ENCODE measurements at regions not wholly inside any gene's neighbourhood (a gene's known extent, or its start where the extent isn't known, plus 50 kb on each side); places are given as distances from the start of the nearest gene placed in this dataset.

DNA sequence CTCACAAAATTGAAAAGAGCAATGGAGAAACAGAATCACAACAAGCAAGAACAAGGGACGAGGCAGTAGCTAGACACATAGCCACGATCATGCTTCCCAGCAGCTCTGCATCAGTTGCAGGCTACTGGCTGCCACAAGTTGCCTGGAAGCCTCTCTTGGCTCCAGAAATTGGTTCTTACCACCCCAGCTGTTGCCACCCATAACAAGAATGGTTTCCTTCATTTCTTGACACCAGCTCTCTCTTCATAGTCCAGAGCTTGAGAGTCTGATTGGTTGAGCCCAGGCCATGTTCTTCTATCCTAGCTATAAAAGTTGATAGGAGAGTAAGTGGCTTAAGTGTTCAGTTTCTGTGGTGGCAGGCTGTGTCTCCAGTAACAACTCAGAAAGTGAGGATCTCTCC is 210.7 kb upstream of the ANKRD55 start:
- H3K4me3 ChIP-seq (ENCODE audit: insufficient read depth, low read length): no peak overlapping the region
- no peak overlapping the region for H3K27ac ChIP-seq (ENCODE audit: low read depth, low read length)
- no peaks in the 10 kb centered on the region for H3K4me1 ChIP-seq (ENCODE audit: insufficient read depth, low read length)
- H4K20me1 ChIP-seq (ENCODE audit: insufficient read depth, low read length): no peaks in the 10 kb centered on the region
- H3K27me3 ChIP-seq (ENCODE audit: insufficient read depth, low read length): no peaks in the 10 kb centered on the region
- no peak overlapping the region for H3K4me2 ChIP-seq (ENCODE audit: insufficient read depth, low read length)
- no peak overlapping the region for H2AFZ ChIP-seq (ENCODE audit: low read length)
- no peak for DNase-seq (ENCODE audit: insufficient read length, low spot score, missing footprints)
- TF ChIP-seq, protein P1, sequence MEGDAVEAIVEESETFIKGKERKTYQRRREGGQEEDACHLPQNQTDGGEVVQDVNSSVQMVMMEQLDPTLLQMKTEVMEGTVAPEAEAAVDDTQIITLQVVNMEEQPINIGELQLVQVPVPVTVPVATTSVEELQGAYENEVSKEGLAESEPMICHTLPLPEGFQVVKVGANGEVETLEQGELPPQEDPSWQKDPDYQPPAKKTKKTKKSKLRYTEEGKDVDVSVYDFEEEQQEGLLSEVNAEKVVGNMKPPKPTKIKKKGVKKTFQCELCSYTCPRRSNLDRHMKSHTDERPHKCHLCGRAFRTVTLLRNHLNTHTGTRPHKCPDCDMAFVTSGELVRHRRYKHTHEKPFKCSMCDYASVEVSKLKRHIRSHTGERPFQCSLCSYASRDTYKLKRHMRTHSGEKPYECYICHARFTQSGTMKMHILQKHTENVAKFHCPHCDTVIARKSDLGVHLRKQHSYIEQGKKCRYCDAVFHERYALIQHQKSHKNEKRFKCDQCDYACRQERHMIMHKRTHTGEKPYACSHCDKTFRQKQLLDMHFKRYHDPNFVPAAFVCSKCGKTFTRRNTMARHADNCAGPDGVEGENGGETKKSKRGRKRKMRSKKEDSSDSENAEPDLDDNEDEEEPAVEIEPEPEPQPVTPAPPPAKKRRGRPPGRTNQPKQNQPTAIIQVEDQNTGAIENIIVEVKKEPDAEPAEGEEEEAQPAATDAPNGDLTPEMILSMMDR (IDR thresholded peaks at IDR 0.05; ENCODE audit: extremely low read depth, low read depth, low read length): no peak
- H3K79me2 ChIP-seq (ENCODE audit: insufficient read depth, low read length): no peaks in the 10 kb centered on the region
- no peaks in the 10 kb centered on the region for H3K9me3 ChIP-seq (ENCODE audit: low read depth, low read length)
- no peaks in the 10 kb centered on the region for H3K36me3 ChIP-seq (ENCODE audit: insufficient read depth, low read length)

DNA sequence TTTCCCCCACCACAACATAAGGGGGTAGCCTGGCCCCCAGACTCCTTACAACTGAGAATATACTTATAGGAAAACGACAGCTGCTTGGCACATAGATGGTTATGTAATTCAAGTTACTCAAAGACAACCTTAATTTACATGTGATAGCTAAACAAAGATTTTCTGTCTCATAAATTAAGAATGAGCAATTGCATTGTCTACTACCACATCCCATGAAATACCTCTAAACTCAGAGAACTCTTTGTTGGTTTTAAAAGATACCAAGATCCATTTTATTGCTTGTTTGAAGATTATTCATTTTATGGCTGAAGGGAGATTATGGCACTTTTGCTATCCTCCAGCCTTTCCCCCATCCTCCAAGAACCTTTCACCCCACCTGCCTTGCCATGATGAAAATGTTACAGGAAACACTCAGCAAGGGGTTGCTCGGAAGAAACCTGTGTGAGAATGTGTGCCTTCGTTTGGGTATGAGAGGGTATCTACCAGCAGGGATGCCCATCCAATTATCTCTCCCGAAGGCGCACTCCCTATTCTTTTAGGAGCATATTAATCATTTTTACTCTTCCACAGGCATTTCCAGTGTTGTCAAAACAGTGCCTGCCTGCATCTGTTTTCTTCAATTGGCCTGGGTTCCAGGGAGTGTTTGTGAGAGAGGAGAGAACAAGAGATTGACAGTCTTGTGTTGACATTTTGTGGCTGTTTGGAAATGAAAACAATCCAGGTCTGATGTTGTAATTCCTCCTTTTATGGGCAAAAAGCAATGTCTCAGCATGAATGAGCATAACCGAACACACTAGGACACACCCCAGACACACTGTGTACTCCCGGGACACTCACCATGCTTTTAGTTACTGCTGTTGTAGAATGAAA is 208.0 kb upstream of the ANKRD55 start:
- Histone ChIP-seq H3K36me3 (ENCODE audit: insufficient read depth, low read length) (no peaks in the 10 kb centered on the region), H3K4me2 (ENCODE audit: insufficient read depth, low read length) (no peak overlapping the region), H2AFZ (ENCODE audit: low read length) (no peak overlapping the region), H3K9me3 (ENCODE audit: low read depth, low read length) (no peaks in the 10 kb centered on the region), H3K4me1 (ENCODE audit: insufficient read depth, low read length) (no peaks in the 10 kb centered on the region), H3K79me2 (ENCODE audit: insufficient read depth, low read length) (no peaks in the 10 kb centered on the region), H3K27ac (ENCODE audit: low read depth, low read length) (no peak overlapping the region), H4K20me1 (ENCODE audit: insufficient read depth, low read length) (no peaks in the 10 kb centered on the region), H3K4me3 (ENCODE audit: insufficient read depth, low read length) (no peak overlapping the region), H3K27me3 (ENCODE audit: insufficient read depth, low read length) (peaks cover under 1% of the 10 kb centered on the region)
- TF ChIP-seq, protein P1 (IDR thresholded peaks at IDR 0.05; ENCODE audit: extremely low read depth, low read depth, low read length): no peak
- no peak for DNase-seq (ENCODE audit: insufficient read length, low spot score, missing footprints)

DNA sequence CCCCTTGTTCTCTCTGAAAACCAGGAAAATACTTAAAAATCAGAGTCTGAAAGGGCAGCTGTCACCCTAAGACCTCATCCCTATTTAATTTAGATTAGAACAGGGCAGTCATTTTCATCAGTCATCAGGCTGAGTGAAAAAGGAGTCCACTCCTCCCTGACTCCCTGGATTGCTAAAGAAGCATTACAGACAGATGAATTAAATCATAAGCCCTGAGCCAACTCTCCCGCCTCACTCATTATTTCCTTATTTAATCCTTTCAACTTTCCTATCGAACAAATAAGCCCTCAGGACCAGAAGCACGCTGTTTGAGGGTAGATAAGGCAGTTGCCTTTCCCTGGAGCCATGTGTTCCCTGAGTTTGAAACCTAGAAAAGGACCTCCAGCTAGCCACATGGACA is 201.9 kb upstream of the ANKRD55 start:
- Histone ChIP-seq H3K4me1 (ENCODE audit: insufficient read depth, low read length) (no peaks in the 10 kb centered on the region), H3K79me2 (ENCODE audit: insufficient read depth, low read length) (no peaks in the 10 kb centered on the region), H4K20me1 (ENCODE audit: insufficient read depth, low read length) (no peaks in the 10 kb centered on the region), H3K27ac (ENCODE audit: low read depth, low read length) (no peak overlapping the region), H3K9me3 (ENCODE audit: low read depth, low read length) (no peaks in the 10 kb centered on the region), H3K27me3 (ENCODE audit: insufficient read depth, low read length) (peaks cover 4% of the 10 kb centered on the region), H3K4me2 (ENCODE audit: insufficient read depth, low read length) (no peak overlapping the region), H3K4me3 (ENCODE audit: insufficient read depth, low read length) (no peak overlapping the region), H3K36me3 (ENCODE audit: insufficient read depth, low read length) (no peaks in the 10 kb centered on the region), H2AFZ (ENCODE audit: low read length) (no peak overlapping the region)
- TF ChIP-seq, protein P1 (IDR thresholded peaks at IDR 0.05; ENCODE audit: extremely low read depth, low read depth, low read length): no peak
- no peak for DNase-seq (ENCODE audit: insufficient read length, low spot score, missing footprints)

DNA sequence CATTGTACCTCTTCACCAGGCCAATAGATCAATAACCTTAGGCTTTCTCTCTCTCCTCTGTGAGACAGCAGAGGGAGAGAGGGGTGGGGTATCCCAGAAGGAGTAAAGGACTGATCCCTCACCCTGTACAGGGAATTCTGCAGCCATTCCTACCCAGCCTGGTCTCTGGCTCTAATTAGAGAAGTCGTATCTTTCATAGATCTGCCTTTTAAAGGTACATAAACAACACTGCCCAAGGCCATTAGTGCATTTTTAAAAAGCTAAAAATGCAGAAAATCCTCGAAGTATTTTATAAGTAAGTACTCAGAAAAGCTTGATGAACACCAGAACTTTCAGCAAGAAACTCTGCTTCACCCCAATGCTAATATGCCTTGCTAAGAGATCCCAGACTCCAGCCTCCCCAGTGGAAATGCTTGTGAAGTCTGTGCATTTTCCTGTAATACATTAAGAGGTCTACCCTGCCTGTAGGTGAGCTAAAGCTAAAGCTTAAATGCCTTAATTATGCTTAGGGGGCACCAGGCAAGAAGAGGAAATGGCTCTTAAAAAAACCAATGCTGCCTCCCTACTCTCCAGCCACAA is 200.0 kb upstream of the ANKRD55 start:
- no peaks in the 10 kb centered on the region for H4K20me1 ChIP-seq (ENCODE audit: insufficient read depth, low read length)
- no peaks in the 10 kb centered on the region for H3K79me2 ChIP-seq (ENCODE audit: insufficient read depth, low read length)
- no peak overlapping the region for H2AFZ ChIP-seq (ENCODE audit: low read length)
- H3K4me1 ChIP-seq (ENCODE audit: insufficient read depth, low read length): no peaks in the 10 kb centered on the region
- no peak overlapping the region for H3K4me3 ChIP-seq (ENCODE audit: insufficient read depth, low read length)
- H3K4me2 ChIP-seq (ENCODE audit: insufficient read depth, low read length): no peak overlapping the region
- peaks cover 4% of the 10 kb centered on the region for H3K27me3 ChIP-seq (ENCODE audit: insufficient read depth, low read length)
- no peak for DNase-seq (ENCODE audit: insufficient read length, low spot score, missing footprints)
- H3K36me3 ChIP-seq (ENCODE audit: insufficient read depth, low read length): no peaks in the 10 kb centered on the region
- H3K27ac ChIP-seq (ENCODE audit: low read depth, low read length): no peak overlapping the region
- no peaks in the 10 kb centered on the region for H3K9me3 ChIP-seq (ENCODE audit: low read depth, low read length)
- TF ChIP-seq, protein P1 (IDR thresholded peaks at IDR 0.05; ENCODE audit: extremely low read depth, low read depth, low read length): no peak

Measured in osteoblast (primary cell).